HG02938 (cell line): ENCODE measurements at regions not wholly inside any gene's neighbourhood (a gene's known extent, or its start where the extent isn't known, plus 50 kb on each side); places are given as distances from the start of the nearest gene placed in this dataset.
"Not testable (repeated sequence)": the region's sequence is repeated elsewhere in the genome, so short reads cannot be mapped to it uniquely, and the experiment has no call there.

Source experiments
- ATAC-seq: cut with Tn5 transposase; IDR thresholded peaks from one replicate; pipeline ENCODE4 v1.9.1; 2021; ENCODE audit warnings: mild to moderate bottlenecking, moderate library complexity; ENCODE audit not compliant: unreplicated experiment

- ATAC-seq = not testable (repeated sequence)
Observed at GRCh38 chr4:73671348-73671747, 51.1 kb upstream of the RASSF6 start.

GRCh38 chr4:73673286-73673685 lies 53.0 kb upstream of the RASSF6 start:
- no peak for ATAC-seq

GRCh38 chr4:73674451-73674919 lies 54.2 kb upstream of the RASSF6 start:
- no peak for ATAC-seq

GRCh38 chr4:73675623-73676022 lies 55.4 kb upstream of the RASSF6 start:
- ATAC-seq = no peak

DNA sequence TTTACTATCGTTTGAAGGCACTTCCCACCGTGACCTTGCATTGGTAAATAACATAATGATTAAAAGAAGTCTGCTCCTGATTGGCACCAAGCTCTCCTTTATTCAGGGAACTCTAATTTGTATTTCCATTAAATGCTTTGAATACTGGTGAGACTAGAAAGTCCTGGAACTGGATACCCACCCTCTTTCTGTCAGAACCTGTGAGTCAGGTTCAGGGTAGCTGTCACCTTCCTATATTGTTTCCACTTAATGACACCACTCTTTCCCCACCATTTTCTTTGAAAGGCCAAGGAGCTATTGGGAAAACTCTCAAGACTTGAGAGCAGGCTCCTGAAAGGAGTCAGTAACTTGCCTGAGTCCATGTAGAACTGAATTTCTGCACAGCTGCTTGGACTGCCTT lies 55.9 kb upstream of the RASSF6 start:
- ATAC-seq = no peak

GRCh38 chr4:73676861-73677323 lies 56.7 kb upstream of the RASSF6 start:
- peak; percentile 77 for ATAC-seq

DNA sequence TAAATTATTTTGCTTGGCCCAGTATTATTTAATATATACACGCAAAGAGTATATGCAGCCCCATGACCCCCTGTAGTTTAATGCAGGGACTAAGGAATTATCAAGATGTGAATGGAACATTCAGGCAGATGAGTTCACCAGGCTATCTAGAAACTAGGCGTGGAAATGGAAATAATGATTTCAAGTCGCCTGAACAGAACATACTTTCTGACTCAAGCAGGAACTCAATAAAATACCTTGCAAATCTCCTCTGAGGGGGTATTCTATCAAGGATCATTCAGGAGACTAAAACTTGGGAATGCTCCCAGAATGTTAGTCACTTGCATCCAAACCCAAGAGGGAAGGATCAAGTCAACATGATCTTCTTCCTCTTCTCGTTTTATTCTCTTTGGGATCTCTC lies 59.6 kb upstream of the RASSF6 start:
- no peak for ATAC-seq

DNA sequence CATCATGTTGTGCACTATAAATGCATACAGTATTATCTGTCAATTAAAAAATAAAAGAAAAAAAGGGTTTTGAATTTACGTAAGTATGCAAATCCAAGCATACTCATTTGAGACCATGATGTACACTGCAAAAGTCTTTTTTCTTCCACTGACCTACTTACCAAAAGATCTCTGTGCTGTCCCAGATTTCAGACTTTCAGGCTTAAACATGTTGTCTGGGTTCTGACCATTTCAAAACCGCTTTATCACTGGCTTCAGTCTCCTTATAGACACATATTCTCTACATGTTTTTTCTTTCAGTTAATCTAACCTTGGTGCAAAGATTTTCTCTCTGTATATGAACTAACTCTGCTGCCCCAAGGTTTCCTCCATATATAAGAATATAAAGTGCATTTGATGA lies 58.6 kb upstream of the CXCL8 start:
- no peak for ATAC-seq

DNA sequence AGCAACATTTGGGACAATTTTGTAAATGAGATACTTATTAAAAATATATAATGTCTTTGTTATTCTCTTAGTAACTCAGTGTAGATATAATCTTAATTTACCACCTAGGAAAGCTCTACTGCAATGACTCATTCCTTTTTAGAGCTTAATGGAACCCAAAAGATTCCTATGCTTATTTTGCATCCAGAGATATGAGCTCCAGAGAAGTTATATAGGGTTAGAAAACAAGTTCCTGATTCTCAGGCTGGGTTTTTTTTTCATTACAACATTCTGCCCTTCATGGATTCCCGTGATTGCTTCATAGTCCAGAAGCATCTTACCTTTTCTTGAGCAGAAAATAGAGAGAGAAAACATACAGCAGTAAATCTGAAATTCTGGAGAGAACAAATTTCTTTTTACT lies 57.9 kb upstream of the CXCL8 start:
- no peak for ATAC-seq

- no peak for ATAC-seq
Observed at GRCh38 chr4:73683033-73683432, 57.3 kb upstream of the CXCL8 start.

DNA sequence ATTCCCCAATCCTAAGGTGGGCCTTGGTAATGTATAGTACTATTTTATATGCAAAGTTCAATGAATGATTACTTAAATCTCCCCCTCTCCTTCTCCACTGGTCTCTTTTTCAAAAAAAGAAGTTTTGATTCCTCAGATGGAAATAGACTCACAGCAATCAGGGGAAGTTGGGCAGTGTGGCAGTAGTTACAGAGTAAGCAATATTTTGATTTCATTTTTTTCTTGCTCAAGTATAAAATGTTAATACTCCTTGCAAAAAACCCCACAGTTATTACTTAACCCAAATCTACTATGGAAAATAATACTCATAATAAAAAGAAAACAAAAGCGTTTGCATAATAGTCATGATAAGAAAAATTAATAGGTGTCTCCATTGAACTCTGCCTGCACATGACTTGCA lies 56.9 kb upstream of the CXCL8 start:
- no peak for ATAC-seq

DNA sequence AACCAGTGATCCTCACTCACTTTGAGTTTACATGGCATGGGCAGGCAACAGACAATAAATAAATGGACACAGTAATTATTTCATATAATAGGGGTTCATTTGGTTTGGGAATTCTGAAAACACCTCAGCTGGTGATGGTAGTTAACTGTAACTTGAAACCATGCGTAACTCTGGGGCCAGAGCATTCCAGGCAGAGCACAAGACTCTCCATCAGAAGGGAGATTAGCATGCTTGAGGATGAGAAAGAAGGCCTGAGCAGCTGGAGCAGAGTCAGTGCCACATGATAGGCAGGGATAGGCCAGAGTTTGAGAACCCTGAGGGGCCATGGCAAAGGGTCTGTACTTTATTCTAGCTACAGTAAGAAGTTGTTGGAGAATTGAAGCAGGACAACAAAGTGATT lies 56.3 kb upstream of the CXCL8 start:
- no peak for ATAC-seq

DNA sequence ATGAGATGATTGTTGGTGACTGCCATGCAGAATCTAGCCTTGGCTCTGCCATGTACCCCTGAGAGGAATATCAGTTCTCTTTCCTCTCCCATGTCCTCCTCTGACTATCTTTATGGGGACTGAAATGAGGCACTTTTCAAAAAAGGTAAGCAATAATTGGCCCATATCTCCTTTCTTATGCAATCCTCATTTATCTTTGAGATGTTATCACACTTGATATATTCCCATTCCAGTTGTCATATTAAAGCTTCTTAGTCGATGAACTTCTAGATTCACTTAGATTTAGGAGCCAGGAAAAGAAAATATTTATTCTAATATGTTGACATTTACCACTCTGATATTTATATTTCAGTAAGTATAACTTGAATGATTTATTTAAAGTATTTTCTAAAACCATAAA lies 55.3 kb upstream of the CXCL8 start:
- no peak for ATAC-seq

- no peak for ATAC-seq
Observed at GRCh38 chr4:73687421-73687820, 52.9 kb upstream of the CXCL8 start.

- no peak for ATAC-seq
Observed at GRCh38 chr4:73690051-73690738, 50.2 kb upstream of the CXCL8 start.
